ENCODE measurements at regions not wholly inside any gene's neighbourhood (a gene's known extent, or its start where the extent isn't known, plus 50 kb on each side); places are given as distances from the start of the nearest gene placed in this dataset.

GRCh38 chr18:8506251-8507049, 102.8 kb upstream of the RAB12 start:
- no peak for TF ChIP-seq USF2 (IDR thresholded peaks at IDR 0.05; ENCODE audit: low read depth, low read length)
- no peak for TF ChIP-seq POLR2A (IDR thresholded peaks at IDR 0.05; ENCODE audit: low read depth, low read length)
- no peak for TF ChIP-seq CTCF (conservative IDR thresholded peaks at IDR 0.05; ENCODE audit: low read depth, low read length)
- no peak for TF ChIP-seq MAFK (IDR thresholded peaks at IDR 0.05; ENCODE audit: low read depth, low read length)
- TF ChIP-seq SMC3 (IDR thresholded peaks at IDR 0.05; ENCODE audit: low read depth, low read length), result no peak
